ACC112 (cell line): ENCODE measurements at regions not wholly inside any gene's neighbourhood (a gene's known extent, or its start where the extent isn't known, plus 50 kb on each side); places are given as distances from the start of the nearest gene placed in this dataset.

Source experiments
- H2AFZ ChIP-seq: fragments of 200-600 bp; sonication (generic); one replicate; pipeline ENCODE4 v1.6.0; 2017; ENCODE audit warnings: antibody characterized with exemption, low read length; ENCODE audit not compliant: unreplicated experiment
- H3K27ac ChIP-seq: fragments of 200-600 bp; sonication (generic); 2 replicates; pipeline ENCODE4 v1.5.1; 2014; ENCODE audit warnings: low read depth, mild to moderate bottlenecking, antibody characterized with exemption, low read length, moderate library complexity
- H3K27me3 ChIP-seq: fragments of 200-600 bp; sonication (generic); 2 replicates; pipeline ENCODE4 v1.6.1; 2014; ENCODE audit warnings: mild to moderate bottlenecking, antibody characterized with exemption, low read length, moderate library complexity, mixed read lengths; ENCODE audit not compliant: insufficient read depth
- H3K36me3 ChIP-seq: fragments of 200-600 bp; sonication (generic); 2 replicates; pipeline ENCODE4 v1.6.1; 2016; ENCODE audit warnings: mild to moderate bottlenecking, antibody characterized with exemption, low read length, moderate library complexity, mixed read lengths; ENCODE audit not compliant: insufficient read depth
- H3K4me1 ChIP-seq: fragments of 200-600 bp; sonication (generic); one replicate; pipeline ENCODE4 v1.6.1; 2016; ENCODE audit warnings: low read length, mixed read lengths; ENCODE audit not compliant: insufficient read depth, unreplicated experiment, control insufficient read depth
- H3K4me3 ChIP-seq: fragments of 200-600 bp; sonication (generic); 2 replicates; pipeline ENCODE4 v1.5.1; 2014; ENCODE audit warnings: mild to moderate bottlenecking, low read depth, low read length
- H3K79me2 ChIP-seq: fragments of 200-600 bp; sonication (generic); one replicate; pipeline ENCODE4 v1.6.0; 2016; ENCODE audit warnings: low read length; ENCODE audit not compliant: control insufficient read depth, unreplicated experiment, insufficient read depth

DNA sequence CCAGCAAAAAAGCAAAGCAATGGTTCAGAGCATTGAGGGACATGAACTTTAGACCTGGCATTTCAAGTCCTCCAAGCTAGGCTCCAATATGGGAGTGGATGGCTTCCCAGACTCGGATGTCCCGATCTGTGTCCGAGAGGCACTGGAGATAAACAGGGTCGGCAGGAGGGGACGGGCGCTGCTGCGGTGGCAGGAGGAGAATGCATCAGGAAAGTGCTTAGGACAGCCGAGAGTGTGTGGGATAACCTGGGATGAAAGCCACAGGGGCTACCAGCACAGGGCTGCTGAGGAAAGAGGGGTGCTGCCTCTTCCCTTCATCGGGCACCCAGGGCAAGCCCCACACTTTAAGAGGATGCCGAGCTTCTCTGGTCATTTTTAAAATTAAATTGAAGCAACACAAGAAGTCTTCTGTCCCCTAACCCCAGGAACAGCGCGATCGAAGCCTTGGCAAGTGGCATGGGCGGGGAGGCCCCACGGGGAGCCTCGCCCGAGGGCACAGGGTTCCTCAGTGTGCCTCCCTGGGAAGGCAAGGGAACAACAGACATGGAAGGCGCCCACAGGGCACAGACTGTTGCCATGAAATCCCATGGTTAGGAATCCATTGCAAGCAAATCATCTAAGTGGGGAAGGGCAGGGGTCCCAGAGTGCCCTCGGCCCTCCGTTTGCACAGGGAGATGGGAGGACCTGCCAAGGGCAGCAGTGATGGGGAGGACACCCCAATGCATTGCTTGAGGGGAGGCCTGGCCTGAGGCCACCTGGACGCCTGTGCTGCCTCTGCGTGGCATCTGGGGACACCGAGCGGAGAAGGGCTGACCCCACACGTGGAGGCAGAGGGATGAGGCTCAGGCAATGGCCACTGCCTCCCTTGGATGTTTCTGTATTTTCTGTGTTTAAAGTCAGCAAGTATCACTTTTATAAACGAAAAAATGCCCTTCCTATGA, 78.5 kb upstream of the GPC1 start:
- Histone ChIP-seq H2AFZ (no peak overlapping the region), H3K4me3 (no peak overlapping the region), H3K79me2 (no peaks in the 10 kb centered on the region), H3K27ac (no peak overlapping the region), H3K27me3 (peaks cover 2% of the 10 kb centered on the region), H3K4me1 (no peaks in the 10 kb centered on the region), H3K36me3 (no peaks in the 10 kb centered on the region)

DNA sequence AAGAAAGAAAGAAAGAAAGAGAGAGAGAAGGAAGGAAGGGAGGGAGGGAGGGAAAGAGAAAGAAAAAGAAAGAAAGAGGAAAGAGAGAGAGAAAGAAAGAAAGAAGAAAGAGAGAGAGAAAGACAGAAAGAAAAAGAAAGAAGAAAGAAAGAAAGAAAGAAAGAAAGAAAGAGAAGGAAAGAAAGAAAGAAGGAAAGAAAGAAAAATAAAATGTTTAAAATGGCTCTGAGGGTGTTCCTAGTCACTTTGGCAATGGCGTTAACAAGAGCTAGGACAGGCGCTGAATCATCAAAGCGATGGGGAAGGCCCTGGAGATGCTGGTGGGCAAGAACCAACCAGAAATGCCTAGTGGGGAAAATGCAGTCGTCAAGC, 77.8 kb upstream of the GPC1 start:
- Histone ChIP-seq H3K36me3 (no peaks in the 10 kb centered on the region), H3K4me1 (no peaks in the 10 kb centered on the region), H2AFZ (no peak overlapping the region), H3K27ac (no peak overlapping the region), H3K79me2 (no peaks in the 10 kb centered on the region), H3K4me3 (no peak overlapping the region), H3K27me3 (no peaks in the 10 kb centered on the region)

DNA sequence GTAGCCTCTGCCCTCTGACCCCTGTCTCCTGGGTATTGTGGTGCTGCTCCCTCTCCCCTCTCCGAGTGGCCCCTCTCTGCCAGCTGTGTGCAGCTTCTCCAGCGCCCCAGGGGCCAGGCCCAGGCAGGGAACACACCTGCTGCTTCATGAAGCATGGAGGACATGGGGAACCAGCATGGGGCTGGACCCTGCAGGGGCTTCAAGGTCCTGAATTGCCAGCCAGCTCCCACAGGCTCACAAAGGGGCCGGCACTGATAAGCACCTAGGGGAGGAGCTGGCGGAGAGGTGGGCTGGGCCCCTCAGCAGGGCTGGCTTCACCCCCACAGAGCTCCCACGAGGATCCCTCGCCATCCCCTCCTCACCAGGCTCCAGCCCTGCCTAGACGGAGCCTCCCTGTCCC, 77.4 kb upstream of the GPC1 start:
- Histone ChIP-seq H3K4me3 (no peak overlapping the region), H3K79me2 (no peaks in the 10 kb centered on the region), H2AFZ (no peak overlapping the region), H3K27me3 (no peaks in the 10 kb centered on the region), H3K27ac (no peak overlapping the region), H3K4me1 (no peaks in the 10 kb centered on the region), H3K36me3 (no peaks in the 10 kb centered on the region)

DNA sequence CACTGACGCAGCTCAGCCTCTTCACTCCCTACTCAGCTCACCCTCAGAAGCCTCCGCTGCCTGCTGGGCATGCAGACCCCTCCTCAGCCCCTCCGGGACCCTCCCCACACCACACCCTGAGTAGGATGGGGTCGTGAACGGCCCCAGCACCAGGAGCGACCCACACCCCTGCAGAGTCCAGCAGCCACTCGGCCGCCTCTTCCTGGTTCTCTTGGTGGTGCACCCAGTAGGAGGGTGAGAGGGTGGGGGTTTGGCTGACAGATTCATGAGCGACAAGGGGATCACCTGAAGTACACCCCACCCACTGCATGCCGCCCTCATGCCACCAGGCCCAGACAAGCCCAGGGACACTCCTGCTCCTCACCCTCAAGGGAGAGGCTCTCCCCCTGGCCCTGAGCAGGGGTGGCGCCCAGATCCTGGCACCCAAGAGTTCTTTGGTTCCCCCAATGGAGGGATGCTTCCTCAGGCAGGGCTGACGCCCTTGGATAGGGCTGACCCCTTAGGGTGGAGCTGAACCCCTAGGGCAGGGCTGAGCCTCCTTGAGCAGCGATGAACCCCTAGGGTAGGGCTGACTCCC, 76.6 kb upstream of the GPC1 start:
- H3K4me1 ChIP-seq = no peaks in the 10 kb centered on the region
- no peaks in the 10 kb centered on the region for H3K27me3 ChIP-seq
- no peak overlapping the region for H3K27ac ChIP-seq
- H2AFZ ChIP-seq = no peak overlapping the region
- no peaks in the 10 kb centered on the region for H3K36me3 ChIP-seq
- no peak overlapping the region for H3K4me3 ChIP-seq
- no peaks in the 10 kb centered on the region for H3K79me2 ChIP-seq

DNA sequence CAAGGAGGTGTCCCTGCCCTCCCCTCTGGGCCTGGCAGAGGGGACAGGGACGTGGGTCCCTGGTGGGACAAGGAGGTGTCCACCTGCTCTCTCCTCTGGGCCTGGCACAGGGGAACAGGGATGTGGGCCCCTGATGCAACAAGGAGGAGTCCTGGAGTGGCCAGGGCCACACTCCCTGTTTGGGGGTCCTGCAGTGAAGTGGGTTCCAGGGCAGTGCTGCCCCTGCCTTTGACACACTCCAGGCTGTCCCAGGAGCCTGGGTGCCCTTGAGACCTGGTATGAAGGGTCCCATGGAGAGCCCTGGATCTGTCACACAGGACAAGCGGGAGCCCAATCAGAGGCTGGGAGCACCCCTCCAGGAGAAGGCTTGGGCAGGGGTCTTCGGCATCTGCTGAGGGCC, 75.8 kb upstream of the GPC1 start:
- Histone ChIP-seq H3K27me3 (no peaks in the 10 kb centered on the region), H3K4me3 (no peak overlapping the region), H3K79me2 (no peaks in the 10 kb centered on the region), H3K27ac (no peak overlapping the region), H3K4me1 (no peaks in the 10 kb centered on the region), H3K36me3 (no peaks in the 10 kb centered on the region), H2AFZ (no peak overlapping the region)

DNA sequence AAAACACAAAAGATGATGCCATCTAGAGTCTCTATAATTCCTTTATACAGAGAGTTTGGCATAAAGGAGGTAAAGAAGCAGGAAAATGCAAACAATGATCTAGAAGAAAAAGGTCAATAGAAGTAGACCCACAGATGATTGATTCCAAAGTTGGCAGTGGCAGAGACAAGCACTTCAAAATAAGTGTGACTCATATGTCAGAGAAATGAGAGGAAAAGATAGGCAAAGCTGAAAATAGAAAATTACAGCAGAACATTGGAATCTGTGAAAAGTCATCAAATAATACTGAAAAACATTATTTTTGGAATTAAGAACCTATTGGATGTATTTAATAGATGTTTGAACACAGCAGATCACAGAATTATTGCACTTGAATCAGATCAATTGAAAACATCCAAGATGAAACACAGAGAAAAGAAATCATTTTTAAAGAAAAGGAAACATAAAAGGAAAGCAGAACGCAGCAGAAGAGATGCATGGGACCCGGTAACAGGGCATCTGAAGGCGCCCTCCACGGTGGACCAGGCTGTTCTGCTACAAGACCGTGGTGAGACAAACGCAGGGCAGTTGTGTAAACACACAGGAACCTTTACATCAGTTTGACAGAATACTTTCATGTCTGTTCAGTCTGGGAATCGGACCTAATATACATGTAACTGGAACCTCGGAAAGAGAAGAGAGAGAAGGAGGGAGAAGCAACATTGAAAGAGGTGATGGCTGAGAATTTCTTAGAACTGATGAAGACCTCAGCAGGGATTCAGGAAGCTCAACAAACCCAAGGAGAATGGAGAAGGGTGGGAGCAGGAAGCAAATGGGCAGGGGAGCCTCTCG, 74.6 kb upstream of the GPC1 start:
- Histone ChIP-seq H3K27me3 (no peaks in the 10 kb centered on the region), H3K36me3 (no peaks in the 10 kb centered on the region), H3K79me2 (no peaks in the 10 kb centered on the region), H3K27ac (no peak overlapping the region), H2AFZ (no peak overlapping the region), H3K4me1 (no peaks in the 10 kb centered on the region), H3K4me3 (no peak overlapping the region)

DNA sequence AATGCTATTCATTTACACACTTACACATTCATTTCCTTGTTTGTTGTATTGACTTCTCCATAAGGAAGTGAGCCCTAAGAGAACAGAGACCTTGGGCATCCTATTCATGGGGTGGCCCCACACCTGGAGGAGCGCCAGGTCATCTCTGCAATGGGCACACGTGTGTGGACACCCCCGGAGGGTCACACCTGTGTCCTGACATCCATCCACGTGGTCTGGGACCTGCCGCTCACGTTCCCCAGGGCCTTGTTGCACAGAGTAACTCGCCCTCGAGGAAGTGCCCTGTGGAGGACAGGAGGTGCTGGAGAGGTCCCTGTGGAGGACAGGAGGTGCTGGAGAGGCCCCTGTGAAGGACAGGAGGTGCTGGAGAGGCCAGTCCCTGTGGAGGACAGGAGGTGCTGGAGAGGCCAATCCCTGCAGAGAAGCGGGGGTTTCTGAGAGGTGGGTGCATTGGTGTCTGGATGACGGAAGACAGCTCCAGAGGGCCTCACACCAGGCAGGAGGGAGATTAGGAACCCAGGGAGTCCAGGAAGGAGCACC, 73.2 kb upstream of the GPC1 start:
- Histone ChIP-seq H2AFZ (no peak overlapping the region), H3K4me1 (no peaks in the 10 kb centered on the region), H3K36me3 (no peaks in the 10 kb centered on the region), H3K79me2 (no peaks in the 10 kb centered on the region), H3K27me3 (no peaks in the 10 kb centered on the region), H3K4me3 (no peak overlapping the region), H3K27ac (no peak overlapping the region)

DNA sequence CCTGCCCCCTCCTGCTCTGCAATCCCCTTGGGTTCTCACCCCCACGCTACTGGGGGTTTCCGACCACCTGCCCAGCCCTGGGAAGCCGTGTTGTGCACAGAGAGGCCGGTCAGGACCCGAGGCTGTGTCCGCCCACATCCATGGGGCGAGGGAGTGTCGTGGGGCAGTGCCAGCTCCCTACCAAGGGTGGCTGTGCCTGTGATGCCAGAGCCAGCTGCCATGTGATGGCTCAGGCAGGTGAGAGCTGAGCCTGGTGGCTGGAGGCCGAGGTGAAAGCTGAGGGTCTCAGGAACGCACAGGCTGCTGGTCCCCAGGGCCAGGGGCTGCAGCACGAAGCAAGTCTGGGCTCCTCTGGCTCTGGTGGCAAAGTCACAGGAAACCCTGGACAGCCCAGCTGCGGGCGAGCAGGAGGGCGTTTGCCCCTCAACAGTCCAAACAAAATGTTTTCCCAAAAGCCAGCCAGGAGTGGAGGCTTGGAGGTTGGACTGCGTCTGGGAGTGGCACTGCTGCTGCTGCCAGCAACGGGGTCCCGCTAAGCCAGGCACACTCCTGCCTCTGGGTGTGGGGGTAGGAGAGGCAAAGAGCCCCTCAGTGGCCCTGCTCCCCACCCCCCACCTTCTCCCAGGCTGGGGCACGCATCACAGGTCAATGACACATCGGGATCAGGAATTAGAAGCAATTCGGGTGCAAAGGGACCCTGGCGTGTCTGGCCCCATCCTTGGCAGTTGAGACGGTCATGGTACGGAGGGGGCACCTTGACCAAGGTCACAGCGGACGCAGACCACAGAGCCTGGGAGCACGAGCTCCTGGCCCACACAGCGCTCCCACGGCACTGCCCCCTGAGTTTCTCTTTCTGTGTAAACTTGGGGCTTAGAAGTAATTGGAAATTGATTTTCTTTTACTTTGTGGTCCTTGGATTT, 72.4 kb upstream of the GPC1 start:
- H3K27me3 ChIP-seq = no peaks in the 10 kb centered on the region
- H3K27ac ChIP-seq = no peak overlapping the region

DNA sequence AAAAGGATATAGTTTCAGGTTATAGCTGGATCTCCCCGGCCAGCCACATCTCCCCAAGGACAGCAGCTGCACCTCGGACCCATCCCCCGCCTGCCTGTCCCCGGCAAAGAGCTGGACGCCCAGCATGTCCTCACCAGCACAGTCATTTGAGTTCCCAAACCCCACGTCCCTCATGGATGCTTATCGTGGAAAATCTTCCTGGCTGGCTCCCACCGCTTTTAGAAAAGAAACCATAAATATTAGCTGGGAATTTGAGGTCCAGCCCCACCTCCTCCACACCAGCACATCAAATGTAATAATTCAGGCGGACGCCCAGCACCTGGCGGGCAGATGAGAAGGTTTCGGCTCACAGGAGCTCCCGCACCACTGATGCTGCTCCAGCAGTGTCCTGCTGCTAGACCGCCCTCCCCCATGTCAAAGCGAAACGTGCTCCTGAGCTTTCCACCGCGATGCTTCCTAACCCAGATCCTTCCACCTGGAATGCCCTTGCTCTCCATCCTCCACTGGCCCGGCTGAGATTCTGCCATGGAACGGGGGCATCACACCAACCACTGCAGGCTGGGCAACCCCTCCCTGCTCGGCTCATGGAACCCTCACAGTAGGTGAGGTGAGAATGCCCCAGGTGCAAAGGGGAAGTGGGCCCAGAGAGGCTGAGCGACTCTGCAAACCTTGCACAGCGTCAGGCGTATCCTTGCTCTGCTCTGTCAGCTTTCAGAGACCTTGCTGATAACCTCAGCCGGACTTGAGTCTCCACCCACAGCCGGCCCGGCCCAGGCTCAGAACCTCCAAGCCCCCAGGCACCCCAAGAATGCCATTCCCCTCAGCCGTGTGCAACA, 71.5 kb upstream of the GPC1 start:
- H3K36me3 ChIP-seq = no peaks in the 10 kb centered on the region
- no peak overlapping the region for H2AFZ ChIP-seq
- H3K79me2 ChIP-seq = no peaks in the 10 kb centered on the region
- H3K4me3 ChIP-seq = peak overlapping the region; percentile 8; the same call in 1 of the 2 replicates
- H3K4me1 ChIP-seq = no peaks in the 10 kb centered on the region
- H3K27ac ChIP-seq = no peak overlapping the region
- H3K27me3 ChIP-seq = no peaks in the 10 kb centered on the region

More for the DNA sequence above, 72.4 kb upstream of the GPC1 start:
- H3K79me2 ChIP-seq = no peaks in the 10 kb centered on the region
- no peak overlapping the region for H2AFZ ChIP-seq
- no peaks in the 10 kb centered on the region for H3K36me3 ChIP-seq
- H3K4me3 ChIP-seq = peak overlapping the region; percentile 8; the same call in 1 of the 2 replicates
- H3K4me1 ChIP-seq = no peaks in the 10 kb centered on the region
